ENCODE measurements at regions not wholly inside any gene's neighbourhood (a gene's known extent, or its start where the extent isn't known, plus 50 kb on each side); places are given as distances from the start of the nearest gene placed in this dataset.

DNA sequence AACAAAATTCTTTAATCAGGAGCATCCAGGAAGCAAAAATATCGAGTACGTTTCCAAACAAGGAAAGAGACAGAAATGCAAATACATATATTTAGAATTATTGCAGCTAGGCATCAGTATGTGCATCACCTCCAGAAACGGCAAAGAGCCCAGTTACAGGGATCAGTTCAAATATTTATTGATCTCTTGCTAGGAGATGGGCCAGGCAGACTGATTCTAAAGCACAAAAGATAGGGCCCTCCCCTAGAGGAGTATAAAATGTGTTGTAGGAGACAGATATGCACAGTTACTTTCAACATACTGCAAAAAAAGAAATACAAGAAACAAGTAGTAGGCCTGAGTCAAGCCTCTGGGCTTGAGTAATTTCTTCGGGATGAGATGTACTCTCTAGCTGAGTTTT lies 80.7 kb upstream of the NHSL1 start:
- DNase-seq: no peak

DNA sequence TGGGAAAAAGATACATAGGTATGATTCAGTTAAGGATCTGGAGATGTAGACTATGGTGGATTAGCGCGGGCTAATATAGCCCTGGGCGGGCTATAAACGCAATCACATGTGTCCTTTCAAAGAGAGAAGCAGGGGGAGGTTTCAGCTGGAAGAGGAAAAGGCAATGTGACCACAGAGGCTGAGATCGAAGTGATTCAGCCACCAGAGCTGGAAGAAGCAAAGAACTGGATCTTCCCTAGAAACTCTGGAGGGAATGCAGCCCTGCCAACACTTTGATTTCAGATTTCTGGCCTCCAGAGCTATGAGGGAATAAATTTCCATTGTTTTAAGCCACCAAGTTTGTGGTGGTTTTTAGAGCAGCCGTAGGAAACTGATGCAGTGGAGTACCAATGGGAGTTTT lies 81.5 kb upstream of the NHSL1 start:
- DNase-seq: no peak

DNA sequence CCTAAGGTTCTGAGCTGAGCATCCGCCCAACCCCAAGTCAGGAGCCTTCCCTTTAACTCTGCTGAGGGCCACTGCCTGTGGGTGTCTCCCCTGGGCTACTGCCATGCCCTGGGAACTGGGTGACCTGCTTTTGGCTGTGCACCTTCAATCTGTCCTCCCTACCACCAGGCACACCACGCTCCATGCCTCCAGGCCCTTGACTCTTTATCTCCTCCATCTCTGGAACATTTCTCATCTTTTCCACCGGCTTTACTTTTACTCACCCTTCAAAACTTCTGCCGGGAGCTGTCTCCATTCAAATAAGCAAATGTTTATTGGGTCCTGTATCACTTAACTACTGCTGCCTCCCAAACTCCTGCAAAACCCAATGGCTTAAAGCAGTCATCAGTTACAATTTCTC lies 83.3 kb upstream of the NHSL1 start:
- no peak for DNase-seq

DNA sequence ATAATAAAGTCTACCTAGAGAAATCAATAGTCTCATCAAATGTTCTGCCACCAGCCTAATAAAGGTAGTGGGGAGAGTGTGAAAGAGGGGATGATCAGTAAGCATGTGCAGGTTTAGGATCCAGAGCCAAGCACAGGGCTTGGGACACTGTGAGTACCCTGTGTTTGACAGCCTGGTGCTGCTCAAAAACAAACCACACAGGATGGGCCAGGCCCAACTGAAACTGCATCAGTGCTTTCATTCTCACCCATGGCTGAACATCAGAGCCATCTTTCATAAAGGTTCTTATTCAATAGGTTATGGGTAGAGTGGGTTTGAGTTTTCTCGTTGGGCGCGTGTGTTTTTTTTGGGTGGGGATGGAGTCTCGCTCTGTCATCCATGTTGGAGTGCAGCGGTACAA lies 87.3 kb upstream of the NHSL1 start:
- DNase-seq: no peak

DNA sequence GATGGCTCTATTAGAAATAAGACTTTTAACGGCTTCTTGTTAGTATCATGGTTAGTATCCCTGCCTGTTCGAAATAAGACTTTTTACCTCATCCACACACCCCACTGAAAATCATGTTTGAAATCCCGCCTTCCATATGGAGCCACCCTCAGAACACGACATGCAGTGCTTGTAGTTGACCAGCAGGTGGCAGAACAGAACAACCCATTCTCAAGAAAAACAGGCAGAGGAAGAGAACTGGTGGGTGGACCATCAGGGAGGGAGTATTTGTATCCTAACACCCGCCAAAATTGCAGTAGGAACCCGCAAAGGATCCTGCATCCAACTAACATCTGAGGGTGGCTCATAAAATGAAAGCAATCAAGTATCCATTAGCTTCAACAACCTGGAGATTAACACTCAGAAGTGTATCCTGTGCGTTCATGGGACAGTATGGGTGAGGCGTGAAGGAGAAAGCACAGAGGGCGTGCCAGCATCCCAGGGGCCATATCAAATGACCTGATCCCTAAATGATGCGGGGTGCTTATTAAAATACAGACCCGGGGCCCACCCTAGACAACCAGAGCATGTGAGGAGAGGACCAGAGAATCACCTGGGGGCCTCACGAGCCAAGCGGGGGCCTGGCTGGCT lies 89.6 kb upstream of the NHSL1 start:
- DNase-seq: peak; percentile 45

DNA sequence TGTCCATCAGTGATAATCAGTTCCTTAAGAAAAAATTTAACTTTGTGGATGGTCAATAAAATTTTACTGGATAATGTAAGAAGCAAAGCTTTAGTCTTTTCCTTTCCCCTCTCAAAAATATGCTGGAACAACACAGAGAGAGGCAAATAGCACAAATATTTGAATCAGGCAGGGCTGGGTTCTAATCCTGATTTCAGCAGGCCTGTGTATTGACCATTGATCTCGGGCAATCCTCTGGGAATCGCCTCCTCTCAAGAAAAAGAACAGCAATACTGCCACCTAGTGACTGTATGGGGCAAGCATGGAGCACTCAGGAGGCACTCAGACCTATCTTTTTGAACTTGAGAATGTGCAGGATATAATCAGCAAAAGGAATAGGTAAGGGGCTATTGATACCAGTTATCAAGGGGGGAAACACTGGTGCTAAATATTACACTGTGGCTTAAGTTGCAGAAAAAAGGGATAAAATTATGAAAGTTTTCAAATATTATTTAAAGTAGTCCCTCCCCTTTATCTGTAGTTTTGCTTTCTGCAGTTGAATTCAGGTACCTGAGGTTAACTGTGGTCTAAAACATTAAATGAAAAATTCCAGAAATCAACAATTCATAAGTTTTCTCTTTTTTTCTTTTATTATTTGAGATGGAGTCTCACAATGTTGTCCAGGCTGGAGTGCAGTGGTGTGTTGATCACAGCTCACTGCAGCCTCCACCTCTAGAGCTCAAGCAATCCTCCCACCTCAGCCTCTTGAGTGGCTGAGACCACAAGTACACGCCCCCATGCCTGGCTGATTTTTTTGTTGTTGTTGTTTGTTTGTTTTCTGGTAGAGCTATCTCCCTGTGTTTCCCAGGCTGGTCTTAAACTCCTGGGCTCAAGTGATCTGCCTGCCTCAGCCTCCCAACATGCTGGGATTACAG lies 91.8 kb upstream of the NHSL1 start:
- peak; percentile 32 for DNase-seq

DNA sequence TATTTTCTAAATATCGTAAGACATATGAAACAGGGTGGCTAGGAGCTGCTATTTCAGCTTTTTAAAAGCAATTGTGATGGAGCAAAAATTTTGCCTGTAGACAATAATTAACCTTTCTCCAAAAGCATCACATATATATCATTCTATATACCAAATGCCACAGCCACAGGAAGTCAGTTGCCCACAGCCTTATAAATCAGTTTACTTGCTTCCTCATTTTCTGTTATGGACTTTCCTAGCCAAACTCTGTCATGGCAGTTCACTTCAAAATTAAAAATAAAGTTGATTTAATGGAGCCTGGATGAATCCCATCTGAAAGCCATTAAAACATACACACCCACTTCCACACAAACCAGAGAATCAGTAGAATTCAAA lies 93.4 kb upstream of the NHSL1 start:
- DNase-seq: no peak

DNA sequence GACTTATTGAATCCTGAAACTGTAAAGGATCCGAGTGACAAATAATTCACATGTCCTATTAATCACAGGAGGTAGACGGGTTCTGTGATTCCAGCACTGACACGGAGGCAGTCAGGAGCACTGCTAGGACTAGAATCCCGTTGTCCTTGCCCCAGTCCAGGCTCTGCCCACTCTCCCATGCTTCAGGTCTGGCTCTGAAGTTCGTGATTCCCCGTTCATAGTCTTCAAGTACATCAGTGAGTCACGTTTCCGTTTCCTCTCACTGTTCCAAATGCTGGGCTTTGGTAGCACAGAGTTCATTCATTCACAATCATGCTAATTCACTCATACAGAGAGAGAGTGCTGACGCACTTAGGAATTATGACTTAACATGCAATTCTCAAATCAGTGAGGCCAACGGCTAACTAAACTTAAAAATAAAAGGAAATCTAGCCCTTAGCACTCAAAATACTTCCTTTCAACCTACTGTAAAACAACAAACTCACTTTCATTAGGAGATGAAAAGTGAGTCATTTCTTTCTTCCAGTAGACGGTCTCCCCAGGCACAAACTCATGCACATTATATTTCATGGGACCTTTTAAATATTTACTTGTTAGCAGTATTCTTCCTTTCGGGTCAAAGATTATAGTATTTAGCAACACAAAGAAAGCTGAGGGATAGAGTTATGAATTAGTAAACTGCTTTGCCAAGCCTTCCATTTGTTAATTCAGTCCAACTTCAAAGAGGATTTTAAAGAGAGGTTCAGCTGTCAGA lies 94.0 kb upstream of the NHSL1 start:
- peak; percentile 50 for DNase-seq

DNA sequence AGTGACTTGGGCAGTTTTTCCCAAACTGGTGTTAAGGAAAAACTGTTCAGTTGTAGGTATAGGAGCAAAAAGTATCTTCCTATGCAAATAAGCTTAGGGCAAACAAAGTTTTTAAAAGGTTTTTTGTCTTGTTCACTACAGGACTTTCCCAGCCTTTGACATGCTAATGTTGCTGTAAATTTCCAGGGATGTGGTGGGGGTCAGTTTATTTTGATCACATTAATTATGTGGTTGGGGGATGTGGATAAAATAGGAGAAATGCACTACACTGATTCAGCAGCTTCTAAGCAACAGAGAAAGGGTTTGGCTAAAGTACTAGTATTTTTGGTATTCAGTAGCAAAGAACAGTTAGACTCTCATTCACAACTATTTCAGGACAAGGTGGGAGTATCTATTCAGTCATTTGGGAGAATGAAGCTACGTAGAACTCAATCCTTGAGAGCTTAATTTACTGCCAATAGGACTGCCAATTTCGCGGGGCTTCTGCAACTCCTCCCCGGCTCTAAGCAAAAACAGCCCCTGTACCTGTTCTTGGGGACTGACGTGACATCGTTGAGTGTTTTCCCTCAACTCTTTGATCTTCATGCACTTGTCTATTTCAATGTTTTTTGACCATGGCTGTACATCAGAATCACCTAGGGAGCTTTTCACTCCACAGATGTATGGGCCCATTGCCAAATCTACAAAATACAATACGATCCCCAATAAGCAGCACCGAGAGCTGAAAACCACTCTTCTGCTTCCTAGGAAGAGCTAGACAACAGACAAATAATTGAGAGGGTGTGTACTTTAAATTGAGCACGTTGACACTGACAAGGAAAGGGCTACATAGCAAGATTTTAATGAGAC lies 94.8 kb upstream of the NHSL1 start:
- no peak for DNase-seq

DNA sequence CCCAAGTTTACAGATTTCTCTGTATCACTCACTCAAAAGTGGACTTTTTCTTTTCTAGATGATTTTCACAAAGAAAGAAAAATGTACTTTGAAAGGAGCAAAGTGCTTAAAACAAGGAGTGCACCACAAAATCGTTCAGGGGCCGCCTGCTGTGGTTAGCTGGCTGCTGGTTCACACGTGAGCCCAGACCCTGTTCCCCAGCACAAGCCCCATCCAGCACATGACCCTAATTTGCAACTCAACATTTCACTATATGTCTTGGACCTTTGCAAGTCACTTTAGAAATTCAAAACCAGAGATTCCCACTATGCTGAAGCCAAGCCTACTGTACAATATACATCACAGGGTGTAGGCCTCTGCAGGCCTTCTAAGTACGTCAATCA lies 95.5 kb upstream of the NHSL1 start:
- DNase-seq: no peak

DNA sequence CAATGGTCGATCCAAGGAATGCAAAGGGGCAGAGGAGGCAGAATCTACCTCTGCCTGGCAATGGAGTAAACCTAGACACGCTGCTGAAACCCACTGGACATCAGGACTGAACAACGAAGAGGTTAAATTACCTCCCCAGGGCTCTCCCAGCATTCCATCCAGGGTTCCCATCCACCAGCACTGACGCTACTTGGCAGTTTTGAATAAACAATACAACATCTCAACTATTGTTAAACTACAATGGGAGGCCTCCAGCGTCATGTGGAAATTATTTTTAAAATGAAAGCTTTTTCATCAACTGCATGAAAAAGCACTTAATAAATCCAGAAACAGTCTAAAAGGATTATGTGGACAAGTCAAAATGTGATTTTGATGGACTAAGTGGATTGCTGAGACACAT lies 96.8 kb upstream of the NHSL1 start:
- DNase-seq: no peak

DNA sequence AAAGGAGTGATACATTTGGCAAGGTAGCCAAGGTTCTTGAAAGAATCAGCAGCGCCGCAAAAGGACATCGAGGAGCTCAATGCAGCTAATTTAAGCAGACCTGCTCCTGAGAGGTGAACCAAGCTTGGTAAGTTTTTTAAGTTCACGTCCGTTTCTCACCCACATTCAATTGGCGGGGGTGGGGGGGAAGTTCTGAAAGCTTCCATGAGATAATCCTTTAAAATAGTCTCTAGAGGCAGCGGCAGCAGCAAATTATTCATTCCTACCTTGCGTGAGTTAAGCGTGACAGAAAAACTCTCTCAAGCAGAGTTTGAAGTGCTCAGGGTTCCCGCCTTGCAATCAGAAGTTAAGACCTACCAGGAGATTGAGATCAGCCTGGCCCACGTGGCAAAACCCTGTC lies 97.3 kb upstream of the NHSL1 start:
- DNase-seq: no peak

DNA sequence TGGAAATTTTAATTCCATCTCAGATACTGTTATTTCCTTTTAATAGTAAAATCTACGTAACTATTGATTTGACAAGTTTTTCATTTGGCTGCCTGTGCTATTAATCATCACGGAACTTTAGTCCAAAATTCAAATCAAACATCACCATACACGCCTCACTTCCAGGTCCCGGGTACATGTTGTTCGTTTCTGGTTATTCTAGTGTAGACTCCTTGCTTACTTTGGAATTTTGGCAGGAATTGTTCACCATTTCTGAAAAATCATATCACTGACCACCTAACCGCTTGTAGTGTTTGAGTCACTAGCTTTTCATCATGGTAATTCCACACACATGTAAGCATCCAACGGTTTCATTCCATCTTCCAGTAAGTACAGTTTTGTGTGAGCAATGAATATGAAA lies 98.0 kb upstream of the NHSL1 start:
- DNase-seq: no peak

DNA sequence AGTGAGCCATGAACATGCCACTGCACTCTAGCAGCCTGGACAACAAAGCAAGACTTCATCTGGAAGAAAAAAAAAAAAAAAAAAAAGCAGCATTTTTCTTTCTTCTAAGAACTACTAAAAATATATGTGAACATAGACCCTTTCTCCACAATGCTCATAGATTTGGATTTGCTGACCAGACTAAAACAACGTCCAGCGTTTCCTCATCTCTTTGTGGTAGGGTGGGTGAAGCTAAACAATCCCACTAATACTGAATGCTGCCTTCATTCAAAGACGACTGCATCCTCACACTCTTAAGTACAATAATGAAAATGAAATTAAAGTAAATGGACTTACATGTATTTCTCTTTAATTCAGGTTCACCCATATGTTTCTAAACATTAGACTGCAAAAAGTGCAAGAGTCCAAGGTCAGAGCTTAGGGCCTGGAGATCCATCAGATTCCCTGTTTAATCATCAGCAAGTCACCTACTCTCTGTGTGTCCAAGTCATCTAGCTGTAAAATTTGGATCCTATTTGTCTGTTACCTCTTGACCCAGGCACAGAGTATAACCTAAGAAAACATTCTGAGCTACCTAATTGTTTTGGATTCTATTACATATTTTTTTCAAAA lies 99.4 kb upstream of the NHSL1 start:
- DNase-seq: no peak

DNA sequence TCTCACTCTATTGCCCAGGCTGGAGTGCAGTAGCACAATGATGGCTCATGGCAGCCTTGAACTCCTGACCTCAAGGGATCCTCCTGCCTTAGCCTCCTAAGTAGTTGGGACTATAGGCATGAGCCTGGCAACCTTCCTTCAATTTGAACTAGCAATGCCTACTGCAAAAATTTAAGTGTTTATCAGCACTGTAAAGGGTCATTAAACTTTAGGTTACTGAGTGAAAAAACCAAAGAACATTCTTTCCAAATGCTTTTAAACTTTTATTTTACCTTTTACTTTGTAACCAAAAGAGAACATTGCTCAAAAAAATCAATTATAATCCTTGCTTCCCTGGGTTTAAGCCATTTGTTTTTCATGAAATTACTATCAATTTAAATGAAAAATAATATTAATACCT lies 101.0 kb upstream of the NHSL1 start:
- no peak for DNase-seq

DNA sequence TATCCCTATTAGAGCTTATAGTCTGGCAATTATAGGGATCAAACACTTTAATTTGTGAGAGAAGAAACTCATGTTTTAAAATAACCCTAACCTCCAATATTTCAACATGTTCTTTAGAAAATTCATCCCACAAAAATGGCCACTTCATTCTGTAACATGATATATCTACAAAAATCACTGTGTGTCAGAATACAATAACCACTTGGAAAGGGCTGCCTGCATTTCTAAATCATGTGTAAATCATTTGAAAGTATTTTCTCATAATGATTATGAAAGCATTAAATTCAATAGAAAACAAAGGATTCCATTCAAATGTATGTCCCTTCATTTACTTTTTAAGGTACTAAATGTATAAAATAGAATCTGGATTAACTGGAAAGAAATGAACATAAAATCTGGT lies 101.4 kb upstream of the NHSL1 start:
- no peak for DNase-seq

DNA sequence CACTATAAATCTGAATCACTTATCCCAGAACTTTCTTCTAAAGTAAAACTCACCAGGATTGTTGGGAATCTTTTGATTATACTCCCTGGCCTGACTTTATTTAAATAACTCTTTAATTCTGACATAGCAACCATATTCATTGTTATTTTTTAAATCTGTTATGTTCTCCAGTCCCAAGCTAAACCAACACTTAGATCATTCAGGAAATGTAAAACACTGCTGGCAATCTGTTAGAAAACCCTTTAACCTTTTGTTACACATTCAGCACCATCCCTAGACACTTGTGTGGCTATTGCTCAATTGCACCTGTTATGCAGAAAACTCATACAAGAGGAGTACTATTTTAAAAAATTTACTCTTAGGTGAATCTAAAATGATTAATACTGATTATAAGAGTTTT lies 101.8 kb upstream of the NHSL1 start:
- no peak for DNase-seq

DNA sequence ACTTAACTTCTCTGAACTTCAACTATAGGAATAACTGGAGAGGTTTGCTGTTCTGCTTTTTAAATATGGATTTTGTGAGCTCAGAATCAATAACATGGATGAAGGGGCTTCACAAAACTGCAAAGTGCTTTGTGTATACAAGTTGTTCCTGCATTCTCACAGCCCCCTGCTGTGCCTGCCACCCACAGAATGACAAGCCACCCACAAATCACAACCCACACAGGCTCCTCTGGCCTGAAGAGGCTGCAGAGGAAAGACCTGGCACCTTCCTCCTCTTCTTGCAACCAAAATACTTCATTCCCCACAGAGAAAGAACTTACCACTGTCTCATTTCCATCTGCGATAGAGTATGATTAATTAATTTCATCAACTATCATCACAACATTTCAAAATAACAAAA lies 106.7 kb upstream of the NHSL1 start:
- DNase-seq: no peak

DNA sequence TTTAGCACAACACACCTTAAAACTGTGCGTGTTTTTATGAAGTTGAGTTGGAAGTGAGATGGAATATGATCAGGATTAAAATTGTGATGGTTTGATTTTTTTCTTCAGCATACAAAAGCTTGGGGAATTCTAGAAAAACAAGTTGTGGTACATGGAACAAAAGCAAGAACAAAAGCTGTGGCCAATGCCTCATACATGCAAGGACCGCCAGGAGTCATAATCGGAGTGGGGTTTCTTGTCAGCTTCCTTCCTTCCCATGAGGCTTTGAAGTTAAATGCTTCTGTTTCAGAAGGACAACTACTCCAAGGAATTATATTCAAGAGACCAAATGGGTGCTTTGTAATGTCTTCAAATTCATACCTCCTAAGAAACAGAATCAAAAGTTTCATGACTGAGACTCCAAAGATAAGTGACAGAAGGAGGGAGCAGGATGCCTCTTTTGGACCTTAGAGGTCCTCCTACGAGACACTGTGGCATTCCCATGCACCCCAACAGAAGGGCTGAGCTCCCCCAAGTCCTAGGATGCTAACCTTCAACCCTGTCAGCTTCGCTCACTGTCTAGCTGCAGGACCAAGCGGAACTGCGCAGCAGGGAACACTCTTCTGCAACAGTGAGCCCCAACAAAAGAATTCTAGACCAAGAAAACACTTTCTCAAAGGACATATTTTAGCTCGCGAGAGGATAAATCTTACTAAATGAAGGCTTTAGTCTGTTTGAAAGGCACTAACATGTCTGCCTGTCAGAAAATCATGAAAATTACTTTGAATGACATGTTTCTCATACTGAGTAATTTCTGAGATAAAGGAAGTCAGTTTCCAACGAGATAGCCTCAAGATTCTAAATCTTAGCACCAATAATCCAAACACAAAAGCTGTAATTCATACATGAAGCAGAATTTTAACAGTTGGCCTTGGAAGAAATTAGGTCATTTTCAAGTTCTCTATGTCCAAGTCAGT lies 108.5 kb upstream of the NHSL1 start:
- DNase-seq: no peak

DNA sequence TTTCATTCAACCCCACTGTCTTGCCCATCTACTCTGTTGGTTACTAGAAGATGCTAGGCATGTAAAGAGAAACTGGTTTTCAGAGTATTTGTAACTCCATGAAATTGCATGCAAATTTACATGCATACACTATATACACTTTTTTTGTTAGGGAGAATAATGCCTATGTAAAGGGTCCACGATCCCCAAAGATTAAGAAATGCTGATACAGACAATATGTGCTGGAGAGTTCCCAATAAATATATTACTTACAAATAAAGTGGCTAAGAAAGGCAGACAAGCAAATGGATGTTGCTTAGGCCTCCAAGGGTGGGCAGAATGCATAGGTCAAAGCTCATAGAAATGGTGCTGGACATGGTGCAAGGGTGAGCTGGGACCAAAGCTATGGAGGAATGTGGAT lies 109.6 kb upstream of the NHSL1 start:
- DNase-seq: no peak

DNA sequence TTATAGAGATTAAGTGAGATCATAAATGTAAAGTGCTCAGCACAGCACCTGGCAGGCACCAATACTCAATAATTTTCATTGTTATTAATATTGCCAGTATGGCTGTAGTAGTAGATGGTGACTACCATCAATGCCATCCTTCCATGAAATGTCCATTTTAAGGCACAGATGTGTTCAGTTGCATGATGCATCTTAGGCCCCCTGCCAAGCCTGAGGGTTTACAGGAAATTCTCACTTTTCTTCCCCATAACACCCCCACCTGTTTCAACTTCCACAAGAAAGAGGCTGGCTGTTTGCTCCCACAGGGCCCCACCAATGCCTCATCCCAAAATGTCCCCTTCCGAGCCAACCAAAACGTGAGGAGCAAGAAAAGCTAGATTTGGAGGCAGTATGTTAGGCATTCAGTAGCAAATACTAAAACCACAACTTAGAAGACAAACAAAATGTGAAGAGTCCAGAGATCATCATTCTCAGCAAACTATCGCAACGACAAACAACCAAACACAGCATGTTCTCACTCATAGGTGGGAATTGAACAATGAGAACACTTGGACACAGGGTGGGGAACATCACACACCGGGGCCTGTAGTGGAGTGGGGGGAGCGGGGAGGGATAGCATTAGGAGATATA lies 110.6 kb upstream of the NHSL1 start:
- no peak for DNase-seq

Measured in stimulated activated CD4-positive, alpha-beta T cell treated with anti-CD3 and anti-CD28 coated beads, Interleukin-1b, Interleukin-23, amount 100 ng/mL, for 48 hours (primary cell).